GM21367 (cell line): ENCODE measurements at regions not wholly inside any gene's neighbourhood (a gene's known extent, or its start where the extent isn't known, plus 50 kb on each side); places are given as distances from the start of the nearest gene placed in this dataset.
"Not testable (repeated sequence)": the region's sequence is repeated elsewhere in the genome, so short reads cannot be mapped to it uniquely, and the experiment has no call there.

Experiments used
- ATAC-seq: cut with Tn5 transposase; IDR thresholded peaks from one replicate; pipeline ENCODE4 v1.9.1; 2021; ENCODE audit not compliant: unreplicated experiment

- ATAC-seq, result no peak
Observed at GRCh38 chr15:47035475-47036406, 681.6 kb upstream of the SEMA6D start.

GRCh38 chr15:47037003-47037402 is 680.3 kb upstream of the SEMA6D start:
- no peak for ATAC-seq

- no peak for ATAC-seq
Observed at GRCh38 chr15:47039225-47039624, 678.1 kb upstream of the SEMA6D start.

- ATAC-seq, result no peak
Observed at GRCh38 chr15:47041301-47041700, 676.0 kb upstream of the SEMA6D start.

- ATAC-seq, result not testable (repeated sequence)
Observed at GRCh38 chr15:47047981-47048380, 669.3 kb upstream of the SEMA6D start.

GRCh38 chr15:47066392-47066791 is 650.9 kb upstream of the SEMA6D start:
- ATAC-seq, result no peak

GRCh38 chr15:47077846-47078245 is 639.5 kb upstream of the SEMA6D start:
- not testable (repeated sequence) for ATAC-seq

- ATAC-seq, result no peak
Observed at GRCh38 chr15:47095833-47096232, 621.5 kb upstream of the SEMA6D start.

- ATAC-seq, result not testable (repeated sequence)
Observed at GRCh38 chr15:47098526-47098925, 618.8 kb upstream of the SEMA6D start.

- not testable (repeated sequence) for ATAC-seq
Observed at GRCh38 chr15:47099801-47100200, 617.5 kb upstream of the SEMA6D start.

GRCh38 chr15:47108800-47109199 is 608.5 kb upstream of the SEMA6D start:
- not testable (repeated sequence) for ATAC-seq

- no peak for ATAC-seq
Observed at GRCh38 chr15:47116698-47117097, 600.6 kb upstream of the SEMA6D start.

GRCh38 chr15:47119349-47119748 is 598.0 kb upstream of the SEMA6D start:
- no peak for ATAC-seq

GRCh38 chr15:47124430-47125102 is 592.7 kb upstream of the SEMA6D start:
- ATAC-seq, result no peak

- ATAC-seq, result no peak
Observed at GRCh38 chr15:47129033-47129432, 588.3 kb upstream of the SEMA6D start.

GRCh38 chr15:47131450-47131849 is 585.9 kb upstream of the SEMA6D start:
- not testable (repeated sequence) for ATAC-seq

- no peak for ATAC-seq
Observed at GRCh38 chr15:47135267-47135666, 582.0 kb upstream of the SEMA6D start.

- ATAC-seq, result no peak
Observed at GRCh38 chr15:47136236-47136635, 581.1 kb upstream of the SEMA6D start.

GRCh38 chr15:47139965-47140364 is 577.3 kb upstream of the SEMA6D start:
- ATAC-seq, result no peak

- no peak for ATAC-seq
Observed at GRCh38 chr15:47157827-47158226, 559.5 kb upstream of the SEMA6D start.

- no peak for ATAC-seq
Observed at GRCh38 chr15:47158573-47158972, 558.7 kb upstream of the SEMA6D start.

- ATAC-seq, result no peak
Observed at GRCh38 chr15:47177177-47177576, 540.1 kb upstream of the SEMA6D start.
